MM.1S (cell line): ENCODE measurements at regions not wholly inside any gene's neighbourhood (a gene's known extent, or its start where the extent isn't known, plus 50 kb on each side); places are given as distances from the start of the nearest gene placed in this dataset.

Source experiments
- CTCF ChIP-seq: fragments of 300-600 bp; sonication (generic); IDR thresholded peaks from 2 replicates; pipeline ENCODE4 v1.5.1; 2016; ENCODE audit warnings: antibody characterized with exemption, low read length, mixed read lengths
- EZH2 ChIP-seq: fragments of 300-600 bp; sonication (generic); optimal IDR thresholded peaks from 2 replicates; pipeline ENCODE3; 2017; ENCODE audit warnings: low read depth, mild to moderate bottlenecking, antibody characterized with exemption, low read length, mixed read lengths
- EZH2phosphoT487 ChIP-seq: fragments of 300-600 bp; sonication (generic); IDR thresholded peaks from 2 replicates; pipeline ENCODE4 v1.6.1; 2018; ENCODE audit warnings: antibody characterized with exemption, low read length

- TF ChIP-seq CTCF (no peak), EZH2phosphoT487 (no peak), EZH2 (no peak)
These were observed 651.0 kb downstream of the NR2F1-AS1 start for GRCh38 chr5:92930057-92930456.
